Stimulated activated CD8-positive, alpha-beta memory T cell treated with anti-CD3 and anti-CD28 coated beads, Interleukin-15, amount 100 ng/mL, for 24 hours (primary cell): ENCODE measurements at regions not wholly inside any gene's neighbourhood (a gene's known extent, or its start where the extent isn't known, plus 50 kb on each side); places are given as distances from the start of the nearest gene placed in this dataset.

Experiments used
- DNase-seq: peaks from one replicate; pipeline ENCODE4 v3.0.0-alpha.2; 2020; ENCODE audit warnings: low read depth

DNA sequence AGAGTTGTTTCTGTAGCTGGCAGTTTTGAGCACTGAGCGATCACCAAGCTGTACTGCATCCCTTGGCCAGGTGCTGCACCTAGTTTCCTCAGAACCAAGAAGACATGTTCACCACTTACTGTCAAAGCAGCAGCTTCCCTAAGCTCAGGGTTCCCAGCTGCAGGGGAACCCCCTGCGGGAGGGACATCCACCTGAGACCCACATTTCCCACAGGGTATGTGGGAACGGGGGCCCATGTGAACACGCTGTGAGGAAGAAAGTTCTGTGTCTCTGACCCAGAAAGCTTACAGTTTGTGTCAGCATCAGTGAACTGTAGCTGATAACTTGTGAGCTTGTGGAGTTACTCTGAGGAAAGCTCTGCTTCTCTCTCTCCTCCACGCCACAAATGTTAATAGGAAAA lies 436.8 kb upstream of the IGFBP3 start:
- no peak for DNase-seq

DNA sequence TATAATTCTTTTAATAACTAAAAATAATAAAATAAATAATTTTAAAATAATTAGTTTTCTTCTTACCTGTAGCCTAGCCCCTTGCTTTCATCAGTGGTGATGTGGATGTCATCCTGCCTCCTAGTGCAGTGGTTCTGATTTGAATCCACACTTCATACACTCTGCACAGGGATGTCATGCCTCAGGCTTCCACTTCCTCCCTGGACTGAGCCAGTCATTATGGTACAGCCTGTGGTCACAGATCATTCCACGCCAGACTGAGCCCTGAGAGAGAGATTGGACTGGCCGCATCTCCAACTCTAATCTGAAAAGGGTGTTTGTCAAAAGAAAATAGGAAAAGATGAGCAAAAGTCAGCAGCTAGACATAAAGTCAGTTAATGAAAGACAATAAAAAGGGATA lies 436.2 kb upstream of the IGFBP3 start:
- DNase-seq = no peak

DNA sequence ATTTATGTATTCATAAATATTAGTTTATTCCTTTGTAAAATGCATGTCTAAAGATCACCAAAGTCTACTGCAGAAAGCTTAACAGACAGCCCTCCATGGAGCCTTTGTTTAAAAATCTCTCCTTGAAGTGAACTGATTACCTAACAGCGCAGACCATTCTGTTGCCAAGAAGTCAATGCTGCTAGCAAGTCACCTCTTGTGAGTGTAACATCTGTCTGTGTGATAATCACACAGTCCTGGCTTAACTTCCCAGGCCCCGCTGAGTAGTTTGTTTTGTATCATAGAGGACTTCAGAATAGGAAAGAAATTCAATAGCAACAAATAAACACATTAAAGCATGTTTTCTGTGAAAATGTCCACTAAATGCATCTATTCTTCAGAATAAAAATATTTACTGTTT lies 435.3 kb upstream of the IGFBP3 start:
- DNase-seq = no peak

DNA sequence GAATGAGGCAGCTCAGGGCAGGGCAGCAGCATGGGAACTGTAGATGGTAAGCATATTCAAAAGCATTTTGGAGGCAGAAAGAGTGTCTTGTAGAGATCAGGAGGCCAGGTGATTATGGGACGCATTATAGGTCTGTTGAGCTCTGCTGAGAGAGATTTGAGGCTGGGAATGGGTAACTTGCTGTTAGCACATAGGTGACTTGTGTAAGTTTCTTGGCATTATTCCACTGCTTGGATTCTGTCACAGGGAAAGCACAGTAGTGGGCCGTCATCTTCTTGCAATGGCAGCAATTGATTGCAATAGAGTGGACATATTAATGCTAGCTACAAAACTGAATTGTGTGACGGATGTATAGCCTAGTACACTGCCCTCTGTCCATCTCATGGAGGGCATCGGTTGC lies 434.3 kb upstream of the IGFBP3 start:
- DNase-seq = no peak

DNA sequence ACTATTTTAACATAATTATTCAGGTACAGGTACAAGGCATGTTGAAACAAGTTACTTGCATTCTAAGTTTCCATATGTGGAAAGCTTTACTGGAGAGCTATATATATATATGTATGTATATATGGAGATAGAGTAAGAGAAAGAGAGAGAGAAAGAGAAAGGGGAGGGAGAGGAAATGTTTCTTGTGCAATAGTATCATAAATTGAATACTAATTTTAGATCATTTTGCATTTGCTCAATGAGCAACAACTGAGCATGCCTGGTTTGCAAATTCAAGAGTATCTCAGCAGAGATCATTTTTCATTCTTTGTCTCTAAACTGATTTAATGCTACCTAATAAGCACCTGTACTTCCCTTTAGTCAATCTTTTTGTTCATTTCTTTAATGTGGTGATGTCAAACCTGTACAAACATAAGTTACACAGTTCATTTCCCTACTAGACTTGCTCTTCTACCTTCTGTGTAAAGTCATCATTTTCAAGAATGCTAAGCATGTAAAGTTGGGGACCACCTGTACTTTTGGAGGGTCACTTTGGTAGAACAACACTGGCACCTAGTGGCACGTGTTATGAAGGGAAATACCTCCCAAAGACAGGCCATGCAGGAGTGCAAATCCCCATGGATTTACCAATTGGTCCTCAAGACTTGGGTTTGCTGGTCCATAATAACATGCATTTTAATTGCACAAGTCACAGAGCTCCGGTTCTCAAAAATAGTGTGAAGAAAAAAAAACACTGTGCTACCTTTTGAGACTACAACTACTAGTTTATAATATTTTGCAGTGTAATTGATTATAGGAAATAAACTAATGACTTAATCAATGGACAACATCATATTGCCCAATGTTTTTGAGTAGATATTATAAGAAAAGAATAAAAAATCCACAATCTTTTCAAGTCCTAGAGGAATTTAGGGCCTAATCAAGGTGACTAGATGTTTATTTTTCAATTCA lies 431.2 kb upstream of the IGFBP3 start:
- DNase-seq = no peak

DNA sequence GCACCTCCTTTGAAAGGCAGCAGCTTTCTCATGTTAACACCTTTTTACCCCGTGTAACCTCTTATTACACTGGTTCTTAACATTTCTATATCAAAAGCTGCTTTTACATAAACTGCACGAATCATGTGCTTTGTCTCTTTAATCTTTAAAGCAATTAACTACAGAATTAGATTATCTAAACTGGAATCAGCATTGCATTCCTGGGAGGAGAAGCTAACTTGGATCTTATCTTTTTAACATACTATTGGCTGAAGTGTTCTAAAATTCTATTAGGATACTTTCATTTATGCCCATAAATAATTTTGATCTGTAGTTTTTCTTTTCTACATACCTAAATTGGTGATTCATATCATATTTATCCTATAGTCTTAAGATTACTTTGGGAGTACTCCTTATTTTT lies 428.4 kb upstream of the IGFBP3 start:
- DNase-seq = no peak

DNA sequence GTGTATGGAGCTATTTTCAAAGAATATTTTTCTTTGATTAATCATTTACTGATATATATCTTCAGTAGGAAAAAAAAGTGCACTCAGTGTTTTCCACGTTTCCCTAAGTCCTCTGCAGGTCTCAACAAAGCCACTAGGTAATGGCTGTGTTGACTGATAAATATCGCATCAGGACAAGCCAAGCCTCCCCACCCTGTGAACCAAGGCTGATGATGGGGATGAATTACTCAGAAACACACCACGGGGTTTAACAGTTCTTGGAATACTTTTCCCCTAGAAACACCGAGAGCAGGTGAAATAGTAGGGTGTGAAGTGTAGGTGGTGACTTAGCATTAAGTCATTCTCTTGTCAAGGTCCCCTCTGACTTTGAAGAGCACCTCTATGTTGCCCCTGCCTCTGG lies 423.5 kb upstream of the IGFBP3 start:
- no peak for DNase-seq

DNA sequence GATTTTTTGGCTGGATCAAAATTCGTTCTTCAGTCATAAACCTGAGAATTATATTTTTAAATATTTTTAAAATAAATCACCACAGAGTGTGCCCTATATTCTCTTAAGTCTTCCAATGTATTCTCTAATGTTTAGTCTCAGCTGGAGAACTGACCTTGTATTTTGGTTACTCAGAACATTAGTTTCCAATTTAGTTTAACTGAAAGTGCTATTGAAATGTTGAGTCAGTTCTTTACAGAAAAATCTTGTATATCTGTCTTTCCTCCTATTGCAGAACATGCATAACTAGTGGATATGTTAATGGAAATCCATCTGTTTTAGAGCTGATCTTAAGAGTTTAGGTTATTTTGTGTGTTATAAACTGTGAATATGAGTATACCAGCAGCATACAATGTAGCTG lies 422.7 kb upstream of the IGFBP3 start:
- no peak for DNase-seq

DNA sequence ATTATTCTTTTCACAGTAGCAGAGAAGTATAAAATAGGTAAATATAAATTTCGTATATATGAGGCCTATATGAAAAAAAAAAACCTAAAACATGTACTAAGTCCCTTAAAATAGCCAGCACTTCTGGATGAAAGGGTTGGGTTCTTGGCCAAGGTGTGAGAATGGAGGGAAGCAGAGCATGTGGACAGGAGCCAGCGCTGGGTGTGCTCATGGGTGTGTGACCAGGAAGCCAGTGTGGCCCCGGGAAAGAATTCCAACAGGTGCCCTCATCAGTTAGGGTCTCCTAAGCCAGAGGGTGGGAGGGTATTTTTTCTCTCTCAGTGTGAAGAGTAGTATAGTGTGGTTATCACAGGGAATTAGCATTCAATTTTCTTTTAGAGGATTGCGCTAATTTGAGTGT lies 401.9 kb upstream of the IGFBP3 start:
- no peak for DNase-seq

DNA sequence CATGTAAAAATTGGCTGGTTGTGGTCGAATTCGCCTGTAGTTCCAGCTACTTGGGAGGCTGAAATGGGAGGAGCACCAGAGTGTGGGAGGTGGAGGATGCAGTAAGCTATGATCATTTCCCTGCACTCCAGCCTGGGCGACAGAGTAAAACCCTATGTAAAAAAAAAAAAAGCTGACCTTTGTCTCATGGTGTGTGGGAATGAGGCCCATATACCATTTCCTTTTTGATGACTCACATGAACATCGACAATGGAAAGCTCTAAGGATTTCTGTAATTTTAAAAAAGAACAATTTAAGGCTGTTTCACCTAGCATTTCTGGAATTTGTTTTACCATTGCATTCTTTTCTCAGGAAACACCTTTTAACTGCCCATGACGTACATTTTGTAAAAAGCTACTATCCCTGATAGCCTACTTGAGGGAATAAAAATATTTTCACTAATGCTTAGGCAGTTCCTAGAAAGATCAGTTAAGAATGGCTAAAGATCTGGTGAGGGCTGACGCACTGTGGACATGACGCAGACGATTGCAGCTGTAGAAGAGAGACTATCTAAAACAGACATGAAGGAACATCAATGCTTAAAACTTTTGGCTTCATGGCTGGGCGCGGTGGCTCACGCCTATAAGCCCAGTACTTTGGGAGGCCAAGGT lies 400.6 kb upstream of the IGFBP3 start:
- DNase-seq = no peak

DNA sequence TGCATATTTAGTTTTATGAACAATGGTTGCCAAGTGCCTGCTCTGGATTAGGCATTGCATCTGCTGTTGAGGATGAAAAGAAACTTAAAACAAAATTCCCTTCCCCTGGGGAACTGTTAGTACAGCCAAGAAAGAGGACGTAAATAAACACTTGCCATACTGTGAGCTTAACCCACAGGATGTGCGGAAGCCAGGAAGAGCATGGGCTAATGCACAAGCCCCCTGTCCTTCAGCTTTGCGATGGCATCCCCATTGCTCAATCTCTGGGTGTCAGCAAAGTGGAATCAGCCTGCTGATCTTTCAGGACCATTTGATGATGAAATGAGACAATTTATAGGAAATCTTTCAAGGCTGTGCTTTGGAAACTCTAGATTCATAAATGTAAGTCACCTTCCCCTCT lies 399.9 kb upstream of the IGFBP3 start:
- no peak for DNase-seq

DNA sequence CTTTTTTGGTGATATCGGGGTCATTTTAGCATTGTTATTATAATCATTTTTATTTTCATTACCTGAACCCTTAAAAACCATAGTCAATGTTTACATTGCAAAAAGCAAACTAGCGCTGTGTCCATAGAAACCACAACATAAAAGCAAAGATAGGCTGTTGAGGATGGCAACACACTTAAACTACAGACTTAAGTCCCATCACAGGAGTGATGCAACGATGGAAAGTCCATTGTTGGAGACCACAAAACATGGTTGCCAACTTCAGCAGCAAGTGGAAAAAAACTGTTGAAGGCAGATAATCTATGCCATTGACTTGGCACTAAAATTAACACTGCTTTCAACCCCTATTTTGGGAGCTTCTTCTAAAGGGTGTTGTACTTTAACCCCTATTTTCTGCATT lies 398.8 kb upstream of the IGFBP3 start:
- DNase-seq = no peak

DNA sequence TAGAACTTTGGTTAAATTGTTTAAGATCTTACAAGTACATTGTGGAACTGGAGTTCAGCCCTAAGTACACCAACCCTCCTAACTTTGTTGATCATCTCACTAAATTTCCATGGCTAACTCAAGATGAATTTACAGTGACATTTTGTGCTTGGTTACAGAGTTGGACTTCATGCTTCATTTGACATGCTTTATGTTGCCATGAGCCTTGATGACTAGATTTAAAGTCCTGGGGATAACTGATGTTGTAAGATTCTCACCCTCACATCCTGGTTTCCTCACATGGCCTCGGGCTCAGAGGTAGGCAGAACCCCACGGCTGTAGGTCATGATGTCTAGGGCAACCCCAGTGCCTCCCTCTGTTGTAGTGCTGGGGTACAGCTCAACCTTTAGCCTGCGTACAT lies 397.2 kb upstream of the IGFBP3 start:
- no peak for DNase-seq

DNA sequence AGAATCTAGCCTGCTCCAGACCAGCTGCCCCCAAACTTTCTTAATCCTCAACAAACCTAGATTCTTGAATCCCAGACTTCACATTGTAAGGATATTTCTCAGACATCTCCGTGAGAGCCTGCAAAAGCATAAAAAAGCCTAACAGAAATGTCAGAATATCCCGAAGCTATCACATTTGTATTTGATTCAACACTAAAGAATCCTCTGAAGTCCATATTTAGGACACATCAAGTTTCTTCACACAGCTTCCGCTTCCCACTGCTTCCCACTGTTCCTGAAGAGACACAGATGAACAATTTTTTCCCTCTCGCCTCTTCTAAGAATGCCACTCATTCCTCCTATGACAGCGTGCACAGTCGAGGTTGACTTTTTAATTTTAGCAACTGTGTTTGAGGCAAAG lies 396.2 kb upstream of the IGFBP3 start:
- no peak for DNase-seq

DNA sequence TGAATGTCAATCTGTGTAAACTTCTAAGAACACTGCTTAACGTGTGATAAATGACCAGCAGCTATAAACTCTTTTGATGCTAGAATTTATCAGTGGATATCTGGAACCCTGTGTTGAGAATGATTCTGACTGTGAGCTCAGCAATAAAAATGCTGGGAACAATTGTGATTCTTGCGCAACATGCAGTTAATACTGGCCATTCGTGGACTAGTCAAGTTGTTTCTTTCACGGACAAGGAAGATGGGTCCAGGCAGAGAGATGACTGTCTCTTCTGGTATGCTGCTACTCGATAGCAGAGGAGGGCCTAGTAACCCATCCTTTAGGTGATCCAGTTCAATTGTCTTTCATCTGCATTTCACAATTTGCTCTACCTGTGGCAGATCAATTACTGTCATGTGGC lies 394.8 kb upstream of the IGFBP3 start:
- no peak for DNase-seq

DNA sequence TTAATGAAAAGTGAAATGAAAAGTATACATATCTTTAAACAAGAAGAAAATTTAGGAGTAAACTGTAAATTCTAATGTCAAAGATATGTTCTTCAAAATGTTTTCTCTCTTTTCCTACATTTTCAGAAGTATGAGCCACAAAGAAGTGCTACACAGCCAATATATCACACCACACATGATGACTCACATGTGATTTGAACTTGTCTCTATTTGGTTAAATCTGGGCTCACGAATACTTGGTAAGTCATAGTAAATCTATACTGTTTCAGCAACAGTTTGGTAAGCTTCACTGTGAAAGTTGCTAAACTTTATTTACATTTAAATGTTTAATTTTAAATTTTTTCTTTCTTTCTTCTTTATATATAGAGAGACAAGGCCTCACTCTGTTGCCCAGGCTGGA lies 380.6 kb upstream of the IGFBP3 start:
- DNase-seq = no peak

DNA sequence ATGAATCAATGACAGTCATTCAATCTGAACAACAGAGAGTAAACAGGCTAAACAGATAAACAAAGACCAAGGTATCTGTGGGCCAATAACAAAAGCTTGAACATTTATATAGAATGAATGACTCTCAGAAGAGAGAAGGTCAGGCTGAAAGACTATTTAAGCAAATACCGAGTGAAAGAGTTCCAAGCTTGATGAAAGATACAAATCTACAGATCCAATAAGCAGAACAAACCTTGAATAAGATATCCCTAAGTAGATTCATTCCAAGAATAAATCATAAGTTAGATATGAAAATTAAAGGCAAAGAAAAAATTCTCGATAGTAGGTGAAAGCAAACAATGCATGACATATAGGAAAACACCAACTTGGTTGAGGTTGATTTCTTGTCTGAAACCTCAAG lies 376.4 kb upstream of the IGFBP3 start:
- no peak for DNase-seq

DNA sequence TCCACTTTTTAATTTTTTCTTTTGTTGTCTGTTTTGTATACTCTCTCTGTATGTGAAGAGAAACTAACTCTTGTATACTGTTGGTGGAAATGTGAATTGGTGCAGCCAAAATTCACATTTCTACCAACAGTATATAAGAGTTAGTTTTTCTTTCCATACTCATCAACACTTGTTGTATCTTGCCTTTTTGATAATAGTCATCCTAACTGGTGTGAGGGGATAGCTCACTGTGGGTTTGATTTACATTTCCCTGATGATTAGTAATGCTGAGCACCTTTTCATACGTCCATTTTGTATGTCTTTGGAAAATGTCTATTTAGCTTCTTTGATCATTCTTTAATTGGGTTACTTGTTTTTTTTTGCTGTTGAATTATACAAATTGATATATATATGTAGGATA lies 375.5 kb upstream of the IGFBP3 start:
- no peak for DNase-seq

DNA sequence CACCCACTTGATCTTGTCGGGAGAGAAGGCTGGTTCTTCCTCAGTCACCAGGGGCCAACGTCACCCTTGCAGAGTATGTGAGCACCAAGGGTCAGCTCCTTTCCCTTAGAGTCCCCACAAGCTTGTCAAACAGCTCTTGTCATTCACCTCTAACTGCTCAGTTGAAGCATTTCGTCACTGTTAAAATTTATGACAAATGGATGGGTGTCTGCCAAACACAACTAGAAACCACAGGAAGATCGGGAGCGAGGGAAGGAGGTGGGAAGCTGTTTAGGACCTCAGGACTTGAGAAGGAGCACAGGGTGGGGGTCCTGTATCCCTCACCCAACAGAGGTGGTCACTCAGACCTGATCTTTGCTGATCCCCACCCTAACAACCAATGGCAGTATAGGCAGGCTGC lies 373.3 kb upstream of the IGFBP3 start:
- DNase-seq = no peak

DNA sequence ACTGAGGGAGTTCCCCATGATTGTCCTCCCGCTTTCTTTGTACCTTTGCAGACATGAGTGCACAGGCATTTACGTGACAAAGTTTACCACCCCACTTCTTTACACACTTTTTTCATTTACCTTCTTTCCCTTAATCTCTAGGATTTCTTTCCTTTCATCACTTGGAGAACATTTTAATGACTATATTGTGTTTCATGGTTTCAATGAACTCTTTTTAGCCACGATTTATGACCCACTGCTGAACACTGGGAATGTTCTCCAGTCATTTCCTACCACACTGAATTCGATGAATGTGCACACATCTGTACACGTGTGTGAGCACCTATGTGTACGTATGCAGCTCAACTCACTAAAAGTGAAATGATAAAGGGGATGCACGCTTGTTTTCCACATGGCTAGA lies 371.7 kb upstream of the IGFBP3 start:
- DNase-seq = no peak

DNA sequence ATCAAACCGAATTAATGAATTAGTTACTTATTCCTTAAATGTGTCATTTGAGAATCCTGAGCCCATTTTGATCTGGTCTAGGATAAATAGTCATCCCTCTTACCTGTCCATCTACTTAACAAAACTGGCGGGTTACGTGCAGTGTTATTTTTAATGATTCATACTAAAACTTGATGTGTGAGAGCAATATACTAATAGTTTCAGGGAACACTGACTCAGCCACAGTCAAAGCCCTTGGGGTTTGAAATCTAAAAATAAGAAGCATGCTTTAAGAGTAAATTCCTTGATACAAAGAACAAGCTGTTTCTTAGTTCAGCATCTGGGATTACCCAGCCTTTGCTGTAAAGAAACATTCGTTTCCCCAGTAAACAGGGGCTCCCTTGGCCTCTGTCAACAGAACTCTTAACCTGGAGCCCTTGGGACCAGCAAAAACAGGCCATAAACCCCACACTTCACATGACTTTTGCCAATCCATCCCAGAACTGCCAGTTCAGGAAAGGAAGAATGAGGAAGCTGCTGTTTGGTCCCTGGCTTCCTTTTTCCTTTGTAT lies 370.6 kb upstream of the IGFBP3 start:
- DNase-seq = no peak

DNA sequence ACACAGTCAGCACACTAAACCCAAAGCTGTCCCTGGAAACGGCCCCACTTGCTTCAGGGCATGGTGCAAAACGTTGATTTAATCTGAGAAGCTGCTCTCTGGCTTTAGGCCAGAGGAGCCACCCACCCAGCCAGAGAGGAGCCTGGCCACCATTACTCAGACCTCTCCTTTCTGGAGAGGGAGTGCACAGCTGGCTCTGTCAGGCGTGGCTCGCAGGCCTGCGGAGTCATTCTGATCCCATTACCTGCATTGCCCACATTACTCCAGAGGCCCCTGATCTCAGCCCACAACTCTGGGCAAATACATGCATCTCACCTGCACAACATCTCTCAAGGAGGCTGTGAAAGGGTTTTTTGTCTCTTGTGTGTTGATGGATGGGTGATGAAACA lies 370.0 kb upstream of the IGFBP3 start:
- no peak for DNase-seq

DNA sequence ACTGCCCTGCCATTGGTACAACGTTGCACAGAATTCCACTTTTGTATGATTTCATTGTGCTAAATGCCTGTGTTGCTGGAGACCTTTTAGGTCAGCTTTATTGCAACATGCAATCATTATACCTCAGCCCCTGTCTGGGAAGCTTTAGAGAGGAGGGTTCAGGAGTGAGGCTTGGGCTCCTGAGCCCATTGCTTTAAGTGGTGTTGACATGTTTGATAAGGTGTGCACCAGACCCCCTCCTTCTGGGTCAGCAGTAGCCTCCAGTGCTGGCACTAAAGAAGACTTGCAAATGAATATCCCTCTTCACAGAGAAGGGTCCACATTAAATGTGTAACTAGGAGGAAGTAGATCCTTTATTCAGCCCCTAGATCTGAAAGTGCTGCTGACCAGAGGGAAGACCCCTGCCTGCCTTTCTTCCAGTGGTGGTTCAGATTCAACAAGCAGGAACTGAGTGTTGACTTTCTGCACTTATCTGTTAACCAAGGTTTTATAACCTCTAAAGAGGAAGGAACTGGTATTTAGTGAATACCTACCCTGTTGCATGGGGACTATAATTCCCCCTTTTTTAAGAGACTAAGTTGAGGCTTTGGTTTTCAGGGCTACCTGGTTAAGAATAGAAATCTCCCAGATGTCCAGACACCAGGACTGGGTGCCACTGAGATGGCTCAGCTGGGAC lies 369.4 kb upstream of the IGFBP3 start:
- DNase-seq = no peak
